ENCODE measurements at regions not wholly inside any gene's neighbourhood (a gene's known extent, or its start where the extent isn't known, plus 50 kb on each side); places are given as distances from the start of the nearest gene placed in this dataset.

- TF ChIP-seq GATA3 (IDR thresholded peaks at IDR 0.05; ENCODE audit: low read depth, low read length) (no peak), GATA2 (IDR thresholded peaks at IDR 0.05; ENCODE audit: low read depth, low read length) (no peak)
These were observed 102.3 kb downstream of the RPE65 start for GRCh38 chr1:68347415-68347814.
